Osteoblast (primary cell): ENCODE measurements at regions not wholly inside any gene's neighbourhood (a gene's known extent, or its start where the extent isn't known, plus 50 kb on each side); places are given as distances from the start of the nearest gene placed in this dataset.

Source experiments
- DNase-seq: peaks from one replicate; pipeline ENCODE4 v3.0.0; 2011; ENCODE audit warnings: low spot score, mixed read lengths; ENCODE audit not compliant: insufficient read length; ENCODE audit errors: missing footprints
- H2AFZ ChIP-seq: 2 replicates; pipeline ENCODE4 v1.6.0; 2011; ENCODE audit warnings: mild to moderate bottlenecking, low read length
- H3K27ac ChIP-seq: 2 replicates; pipeline ENCODE4 v1.5.1; 2011; ENCODE audit warnings: mild to moderate bottlenecking, low read depth, low read length, moderate library complexity
- H3K27me3 ChIP-seq: 2 replicates; pipeline ENCODE4 v1.6.0; 2012; ENCODE audit warnings: mild to moderate bottlenecking, control low read depth, inconsistent platforms, low read length, moderate library complexity; ENCODE audit not compliant: insufficient read depth
- H3K36me3 ChIP-seq: 2 replicates; pipeline ENCODE4 v1.5.1; 2011; ENCODE audit warnings: mild to moderate bottlenecking, low read length, control low read depth, moderate library complexity; ENCODE audit not compliant: insufficient read depth
- H3K4me1 ChIP-seq: 2 replicates; pipeline ENCODE4 v1.5.1; 2011; ENCODE audit warnings: mild to moderate bottlenecking, low read length, control low read depth, moderate library complexity; ENCODE audit not compliant: insufficient read depth
- H3K4me2 ChIP-seq: 2 replicates; pipeline ENCODE4 v1.6.0; 2011; ENCODE audit warnings: mild to moderate bottlenecking, low read length; ENCODE audit not compliant: insufficient read depth
- H3K4me3 ChIP-seq: fragments of 200-600 bp; sonication (generic); 3 replicates; pipeline ENCODE4 v1.5.1; 2012; ENCODE audit warnings: mild to moderate bottlenecking, low read length, inconsistent platforms; ENCODE audit not compliant: insufficient read depth
- H3K79me2 ChIP-seq: 2 replicates; pipeline ENCODE4 v1.6.0; 2012; ENCODE audit warnings: mild to moderate bottlenecking, low read length, control low read depth, inconsistent platforms; ENCODE audit not compliant: insufficient read depth
- H3K9me3 ChIP-seq: 2 replicates; pipeline ENCODE4 v1.5.1; 2011; ENCODE audit warnings: low read depth, low read length, control low read depth
- H4K20me1 ChIP-seq: 2 replicates; pipeline ENCODE4 v1.6.0; 2012; ENCODE audit warnings: mild to moderate bottlenecking, low read length, control low read depth; ENCODE audit not compliant: insufficient read depth
- CTCF ChIP-seq: IDR thresholded peaks from 2 replicates; pipeline ENCODE4 v1.5.1; 2011; ENCODE audit warnings: mild to moderate bottlenecking, low read depth, low read length, moderate library complexity; ENCODE audit errors: extremely low read depth

DNA sequence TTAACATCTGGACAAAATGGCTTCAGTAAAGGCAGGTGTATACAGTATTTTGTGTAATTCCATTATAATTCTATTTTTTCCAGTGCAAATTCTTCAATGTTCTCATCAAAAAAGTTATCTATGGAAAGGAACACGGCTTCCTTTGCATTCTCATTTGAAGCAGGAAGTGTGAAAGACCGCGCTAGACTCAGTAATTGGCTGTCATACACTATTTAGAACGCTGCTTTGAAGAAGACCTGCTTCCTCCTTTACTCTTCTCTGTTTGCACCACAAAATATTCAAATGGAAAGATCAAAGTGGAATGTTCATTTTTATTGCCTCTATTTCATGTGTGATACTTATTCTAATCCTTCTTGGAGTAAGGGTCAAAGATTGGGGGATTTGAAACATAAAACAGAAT, 883.7 kb downstream of the TSN start:
- H3K4me3 ChIP-seq, result no peak overlapping the region
- H3K79me2 ChIP-seq, result no peaks in the 10 kb centered on the region
- peaks cover 14% of the 10 kb centered on the region for H3K4me1 ChIP-seq
- no peaks in the 10 kb centered on the region for H3K9me3 ChIP-seq
- H3K4me2 ChIP-seq, result no peak overlapping the region
- H3K27ac ChIP-seq, result no peak overlapping the region
- no peak overlapping the region for H2AFZ ChIP-seq
- no peaks in the 10 kb centered on the region for H3K36me3 ChIP-seq
- no peak for DNase-seq
- no peaks in the 10 kb centered on the region for H3K27me3 ChIP-seq
- no peak for TF ChIP-seq CTCF
- no peaks in the 10 kb centered on the region for H4K20me1 ChIP-seq

DNA sequence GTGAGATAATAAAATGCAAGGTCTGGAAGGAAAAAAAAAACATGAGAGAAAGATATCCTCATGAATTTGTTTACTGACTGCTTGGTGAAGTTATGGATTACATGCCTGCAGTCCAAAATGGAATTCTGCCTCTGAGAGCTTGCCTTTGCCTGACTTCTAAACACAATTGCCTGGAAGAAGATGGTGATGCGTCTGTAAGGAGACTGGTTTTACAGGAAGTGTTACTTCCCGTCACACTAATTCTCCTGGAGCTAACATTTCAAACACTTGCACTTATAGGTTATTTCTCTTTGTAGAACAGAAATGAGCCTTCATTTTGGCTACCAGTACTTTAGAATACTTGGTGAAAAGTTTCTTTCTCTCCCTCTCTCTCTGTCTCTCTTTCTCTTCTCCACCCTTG, 884.3 kb downstream of the TSN start:
- TF ChIP-seq CTCF, result no peak
- peaks cover 9% of the 10 kb centered on the region for H3K4me1 ChIP-seq

DNA sequence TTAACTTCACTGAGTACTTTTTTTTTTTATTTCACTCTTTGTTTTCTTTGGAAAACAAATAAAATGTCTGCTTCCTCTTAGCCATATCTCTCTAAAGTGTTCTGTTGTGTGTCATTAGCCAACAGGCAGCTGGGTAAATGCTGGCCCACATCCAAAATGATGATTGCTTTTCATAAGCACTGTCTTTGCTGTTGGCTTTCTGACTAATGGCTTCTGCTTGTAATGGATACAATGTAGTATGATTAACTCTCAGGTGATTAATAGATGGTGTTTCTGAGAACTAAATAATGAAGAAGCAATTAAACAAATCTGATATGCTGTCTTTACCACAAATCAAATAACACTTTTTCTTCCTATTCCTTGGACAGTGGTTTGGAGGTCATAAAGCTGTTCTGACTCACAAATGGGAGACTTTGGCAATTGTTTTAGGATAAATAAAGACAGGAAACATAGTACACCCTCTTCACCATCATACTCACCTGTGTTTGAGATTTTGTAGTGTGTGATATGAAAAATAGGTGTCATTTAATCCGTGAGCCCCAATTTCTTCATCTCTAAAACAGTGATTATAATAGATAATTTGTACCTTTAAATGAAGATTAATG, 888.4 kb downstream of the TSN start:
- Histone ChIP-seq H3K4me1 (no peaks in the 10 kb centered on the region), H3K36me3 (no peaks in the 10 kb centered on the region), H3K27ac (no peak overlapping the region), H3K79me2 (no peaks in the 10 kb centered on the region), H3K27me3 (no peaks in the 10 kb centered on the region), H2AFZ (no peak overlapping the region), H3K4me2 (no peak overlapping the region), H3K4me3 (no peak overlapping the region), H4K20me1 (no peaks in the 10 kb centered on the region), H3K9me3 (no peaks in the 10 kb centered on the region)
- no peak for TF ChIP-seq CTCF
- DNase-seq, result peak; percentile 76

More for the DNA sequence above, 884.3 kb downstream of the TSN start:
- Histone ChIP-seq H3K27ac (no peak overlapping the region), H3K4me3 (no peak overlapping the region), H3K9me3 (no peaks in the 10 kb centered on the region), H3K27me3 (no peaks in the 10 kb centered on the region), H2AFZ (no peak overlapping the region), H3K4me2 (no peak overlapping the region), H3K79me2 (no peaks in the 10 kb centered on the region), H3K36me3 (no peaks in the 10 kb centered on the region), H4K20me1 (no peaks in the 10 kb centered on the region)
- no peak for DNase-seq

GRCh38 chr2:122651236-122651635, 895.8 kb downstream of the TSN start:
- no peaks in the 10 kb centered on the region for H3K4me1 ChIP-seq
- H2AFZ ChIP-seq, result no peak overlapping the region
- H3K27ac ChIP-seq, result no peak overlapping the region
- no peak overlapping the region for H3K4me2 ChIP-seq
- TF ChIP-seq CTCF, result no peak
- DNase-seq, result no peak
- H3K27me3 ChIP-seq, result no peaks in the 10 kb centered on the region
- no peaks in the 10 kb centered on the region for H3K79me2 ChIP-seq
- no peaks in the 10 kb centered on the region for H4K20me1 ChIP-seq
- no peaks in the 10 kb centered on the region for H3K36me3 ChIP-seq
- H3K9me3 ChIP-seq, result no peaks in the 10 kb centered on the region
- no peak overlapping the region for H3K4me3 ChIP-seq
